ENCODE measurements at regions not wholly inside any gene's neighbourhood (a gene's known extent, or its start where the extent isn't known, plus 50 kb on each side); places are given as distances from the start of the nearest gene placed in this dataset.

DNA sequence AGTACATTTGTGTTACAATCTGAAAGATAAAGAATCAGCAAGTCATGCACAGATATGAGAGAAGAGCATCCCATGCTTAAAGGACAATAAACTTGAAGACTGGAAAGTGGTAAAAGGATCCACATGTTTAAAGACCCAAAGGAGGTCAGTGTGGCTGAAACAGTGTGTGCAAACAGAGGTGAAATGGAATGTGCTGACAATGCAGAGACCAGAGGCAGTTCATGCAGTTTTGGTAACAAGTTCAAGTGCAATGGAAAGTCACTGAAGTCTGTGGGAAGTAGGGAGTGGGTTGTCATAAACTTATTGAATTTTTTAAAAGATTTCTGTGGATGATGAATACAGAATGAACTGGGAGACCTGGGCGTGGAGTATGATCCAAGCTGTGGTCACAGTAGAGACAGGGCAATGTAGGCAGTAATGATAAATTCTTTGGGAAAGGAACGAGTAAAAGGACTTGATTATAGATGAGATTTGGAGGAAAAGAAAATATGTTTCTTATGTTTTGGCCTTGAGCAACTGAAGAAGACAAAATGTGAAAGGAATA, 408.0 kb downstream of the HGF start:
- TF ChIP-seq, protein P1, sequence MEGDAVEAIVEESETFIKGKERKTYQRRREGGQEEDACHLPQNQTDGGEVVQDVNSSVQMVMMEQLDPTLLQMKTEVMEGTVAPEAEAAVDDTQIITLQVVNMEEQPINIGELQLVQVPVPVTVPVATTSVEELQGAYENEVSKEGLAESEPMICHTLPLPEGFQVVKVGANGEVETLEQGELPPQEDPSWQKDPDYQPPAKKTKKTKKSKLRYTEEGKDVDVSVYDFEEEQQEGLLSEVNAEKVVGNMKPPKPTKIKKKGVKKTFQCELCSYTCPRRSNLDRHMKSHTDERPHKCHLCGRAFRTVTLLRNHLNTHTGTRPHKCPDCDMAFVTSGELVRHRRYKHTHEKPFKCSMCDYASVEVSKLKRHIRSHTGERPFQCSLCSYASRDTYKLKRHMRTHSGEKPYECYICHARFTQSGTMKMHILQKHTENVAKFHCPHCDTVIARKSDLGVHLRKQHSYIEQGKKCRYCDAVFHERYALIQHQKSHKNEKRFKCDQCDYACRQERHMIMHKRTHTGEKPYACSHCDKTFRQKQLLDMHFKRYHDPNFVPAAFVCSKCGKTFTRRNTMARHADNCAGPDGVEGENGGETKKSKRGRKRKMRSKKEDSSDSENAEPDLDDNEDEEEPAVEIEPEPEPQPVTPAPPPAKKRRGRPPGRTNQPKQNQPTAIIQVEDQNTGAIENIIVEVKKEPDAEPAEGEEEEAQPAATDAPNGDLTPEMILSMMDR (IDR thresholded peaks at IDR 0.05; ENCODE audit: low read depth, low read length) = no peak
- H3K36me3 ChIP-seq = no peaks in the 10 kb centered on the region
- no peak for DNase-seq
- no peaks in the 10 kb centered on the region for H3K4me1 ChIP-seq
- no peak overlapping the region for H3K4me3 ChIP-seq (ENCODE audit: low read depth, low read length)
- no peaks in the 10 kb centered on the region for H3K9me3 ChIP-seq
- no peaks in the 10 kb centered on the region for H3K27me3 ChIP-seq

DNA sequence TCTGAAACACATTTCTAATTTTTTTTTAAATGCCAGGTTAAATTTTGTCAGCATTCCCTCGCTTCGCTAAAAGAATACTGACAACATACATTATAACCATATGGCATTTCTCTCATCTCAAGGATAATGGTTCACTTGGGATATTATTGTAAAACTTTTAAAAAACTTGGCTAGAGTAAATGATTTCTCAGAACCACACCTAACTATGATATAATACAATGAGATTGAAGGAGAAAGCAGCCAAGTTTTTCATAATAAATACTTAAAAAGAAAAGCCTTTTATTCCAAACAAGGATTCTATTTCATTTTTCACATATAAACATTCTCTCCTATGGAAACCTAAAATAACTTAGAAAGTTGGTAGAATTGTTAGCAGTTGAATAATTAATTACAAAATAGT, 413.9 kb downstream of the HGF start:
- no peaks in the 10 kb centered on the region for H3K27me3 ChIP-seq
- H3K36me3 ChIP-seq = no peaks in the 10 kb centered on the region
- no peak for DNase-seq
- TF ChIP-seq, protein P1 (IDR thresholded peaks at IDR 0.05; ENCODE audit: low read depth, low read length) = no peak
- no peaks in the 10 kb centered on the region for H3K9me3 ChIP-seq
- H3K4me3 ChIP-seq (ENCODE audit: low read depth, low read length) = no peak overlapping the region
- H3K4me1 ChIP-seq = no peaks in the 10 kb centered on the region

DNA sequence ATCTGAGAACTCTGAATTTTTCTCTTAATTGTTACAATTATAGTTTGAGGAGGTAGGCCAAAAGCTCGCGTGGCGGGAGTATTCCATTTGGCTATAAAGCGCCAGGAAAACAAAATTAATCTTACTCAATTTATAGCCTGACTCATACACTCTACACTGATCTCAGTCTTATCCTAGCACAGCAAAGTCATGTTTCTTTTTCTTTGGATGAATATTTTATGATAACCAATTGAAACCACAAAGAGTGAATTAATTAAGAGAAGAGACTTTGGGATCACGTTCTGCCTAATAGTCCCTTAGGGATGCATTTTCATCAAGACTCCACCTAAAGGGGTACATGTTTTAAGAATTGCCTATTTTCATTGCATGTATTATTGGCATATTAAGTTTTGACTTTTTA, 420.8 kb downstream of the HGF start:
- no peaks in the 10 kb centered on the region for H3K27me3 ChIP-seq

DNA sequence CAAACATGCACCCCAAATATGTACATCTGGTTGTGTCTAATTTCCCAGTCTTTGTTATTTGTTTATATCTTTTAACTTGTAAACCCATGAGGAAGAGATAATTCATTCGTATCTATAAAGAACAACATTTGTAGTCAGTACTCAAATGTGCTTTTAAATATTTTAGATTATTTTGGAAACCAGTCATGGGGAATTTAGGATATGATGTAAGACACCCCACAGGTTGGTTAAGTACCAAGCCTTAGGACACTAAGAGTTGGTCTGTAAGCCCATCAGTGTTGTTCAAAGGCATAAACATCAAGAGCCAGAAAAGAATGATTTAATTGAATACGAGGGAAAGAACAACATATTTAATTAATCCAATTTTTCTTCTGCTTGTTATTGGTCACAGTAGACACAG, 421.1 kb upstream of the SEMA3C start:
- no peak for DNase-seq
- H3K36me3 ChIP-seq = no peaks in the 10 kb centered on the region
- no peaks in the 10 kb centered on the region for H3K27me3 ChIP-seq
- no peaks in the 10 kb centered on the region for H3K4me1 ChIP-seq
- H3K4me3 ChIP-seq (ENCODE audit: low read depth, low read length) = no peak overlapping the region
- TF ChIP-seq, protein P1 (IDR thresholded peaks at IDR 0.05; ENCODE audit: low read depth, low read length) = no peak
- no peaks in the 10 kb centered on the region for H3K9me3 ChIP-seq

More for the DNA sequence above, 420.8 kb downstream of the HGF start:
- H3K4me1 ChIP-seq = no peaks in the 10 kb centered on the region
- H3K36me3 ChIP-seq = no peaks in the 10 kb centered on the region
- DNase-seq = no peak
- H3K4me3 ChIP-seq (ENCODE audit: low read depth, low read length) = no peak overlapping the region
- H3K9me3 ChIP-seq = no peaks in the 10 kb centered on the region
- TF ChIP-seq, protein P1 (IDR thresholded peaks at IDR 0.05; ENCODE audit: low read depth, low read length) = no peak

DNA sequence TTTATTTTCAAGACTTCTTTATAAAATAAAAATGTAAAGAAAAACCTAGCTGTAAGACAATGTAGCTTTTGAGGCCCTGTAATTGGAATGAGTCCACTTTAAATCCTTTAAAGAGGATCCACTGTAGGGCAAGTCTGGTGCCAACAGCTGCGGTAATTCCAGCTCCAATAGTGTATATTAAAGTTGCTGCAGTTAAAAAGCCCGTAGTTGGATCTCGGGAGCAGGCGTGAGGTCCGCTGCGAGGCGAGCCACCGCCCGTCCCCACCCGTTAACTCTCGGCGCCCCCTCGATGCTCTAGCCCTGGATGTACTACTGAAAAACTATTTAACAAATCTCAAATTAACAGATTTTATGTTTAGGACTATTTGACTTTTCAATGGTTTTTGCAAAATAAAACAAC, 414.7 kb upstream of the SEMA3C start:
- H3K36me3 ChIP-seq = no peaks in the 10 kb centered on the region
- no peaks in the 10 kb centered on the region; the same call in 1 of the 2 replicates for H3K9me3 ChIP-seq
- DNase-seq = no peak
- H3K4me3 ChIP-seq (ENCODE audit: low read depth, low read length) = no peak overlapping the region
- no peaks in the 10 kb centered on the region for H3K4me1 ChIP-seq
- no peaks in the 10 kb centered on the region for H3K27me3 ChIP-seq
- TF ChIP-seq, protein P1 (IDR thresholded peaks at IDR 0.05; ENCODE audit: low read depth, low read length) = no peak

DNA sequence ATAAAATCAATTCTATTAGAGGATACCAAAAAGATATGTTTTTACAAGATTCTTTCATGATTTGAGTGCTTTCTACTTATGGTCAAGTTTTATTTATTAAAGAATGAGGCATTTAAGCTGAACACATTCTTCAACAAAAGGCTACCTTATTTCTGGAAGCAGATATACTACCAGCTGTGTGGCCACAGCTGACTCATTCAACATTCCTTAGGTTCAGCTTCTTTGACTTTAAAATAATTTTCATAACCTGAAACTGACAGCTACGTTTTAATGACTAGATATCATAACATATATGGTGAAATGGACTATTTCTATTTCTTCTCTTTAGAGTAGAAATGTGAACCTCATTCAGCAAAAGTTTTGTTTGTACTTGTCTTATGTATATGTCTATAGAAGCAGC, 414.2 kb upstream of the SEMA3C start:
- Histone ChIP-seq H3K9me3 (no peaks in the 10 kb centered on the region; the same call in 1 of the 2 replicates), H3K4me3 (ENCODE audit: low read depth, low read length) (no peak overlapping the region), H3K4me1 (no peaks in the 10 kb centered on the region; the same call in 1 of the 2 replicates), H3K27me3 (no peaks in the 10 kb centered on the region), H3K36me3 (no peaks in the 10 kb centered on the region)
- TF ChIP-seq, protein P1 (IDR thresholded peaks at IDR 0.05; ENCODE audit: low read depth, low read length) = no peak
- DNase-seq = no peak

Measured in BE2C (cell line).